ENCODE measurements at regions not wholly inside any gene's neighbourhood (a gene's known extent, or its start where the extent isn't known, plus 50 kb on each side); places are given as distances from the start of the nearest gene placed in this dataset.
A peak's percentile ranks its signal among the peaks of the same experiment; 100 is the strongest.

DNA sequence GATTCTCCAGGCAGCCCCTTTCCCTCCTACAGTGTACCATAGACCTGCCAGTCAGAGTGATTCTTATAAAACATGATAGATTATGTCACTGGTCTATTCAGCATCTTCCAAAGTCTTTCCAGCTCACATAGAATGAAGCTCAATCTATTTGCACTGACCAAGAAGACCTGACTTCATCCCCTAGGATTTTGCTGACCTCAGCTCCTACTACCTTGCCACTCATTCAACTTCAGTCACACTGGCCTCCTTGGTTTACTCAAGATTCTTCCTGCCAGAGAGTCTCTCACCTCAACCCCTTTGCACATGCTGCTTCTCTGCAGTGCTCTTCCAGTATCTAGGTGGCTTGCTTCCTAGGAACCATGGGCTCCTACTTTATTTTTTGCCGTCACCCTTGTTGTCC is 392.9 kb downstream of the PID1 start:
- DNase-seq (ENCODE audit: low read depth in 2 of 2): no peak
- TF ChIP-seq, protein P1, sequence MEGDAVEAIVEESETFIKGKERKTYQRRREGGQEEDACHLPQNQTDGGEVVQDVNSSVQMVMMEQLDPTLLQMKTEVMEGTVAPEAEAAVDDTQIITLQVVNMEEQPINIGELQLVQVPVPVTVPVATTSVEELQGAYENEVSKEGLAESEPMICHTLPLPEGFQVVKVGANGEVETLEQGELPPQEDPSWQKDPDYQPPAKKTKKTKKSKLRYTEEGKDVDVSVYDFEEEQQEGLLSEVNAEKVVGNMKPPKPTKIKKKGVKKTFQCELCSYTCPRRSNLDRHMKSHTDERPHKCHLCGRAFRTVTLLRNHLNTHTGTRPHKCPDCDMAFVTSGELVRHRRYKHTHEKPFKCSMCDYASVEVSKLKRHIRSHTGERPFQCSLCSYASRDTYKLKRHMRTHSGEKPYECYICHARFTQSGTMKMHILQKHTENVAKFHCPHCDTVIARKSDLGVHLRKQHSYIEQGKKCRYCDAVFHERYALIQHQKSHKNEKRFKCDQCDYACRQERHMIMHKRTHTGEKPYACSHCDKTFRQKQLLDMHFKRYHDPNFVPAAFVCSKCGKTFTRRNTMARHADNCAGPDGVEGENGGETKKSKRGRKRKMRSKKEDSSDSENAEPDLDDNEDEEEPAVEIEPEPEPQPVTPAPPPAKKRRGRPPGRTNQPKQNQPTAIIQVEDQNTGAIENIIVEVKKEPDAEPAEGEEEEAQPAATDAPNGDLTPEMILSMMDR (IDR thresholded peaks at IDR 0.05; ENCODE audit: low read depth, low read length): no peak

DNA sequence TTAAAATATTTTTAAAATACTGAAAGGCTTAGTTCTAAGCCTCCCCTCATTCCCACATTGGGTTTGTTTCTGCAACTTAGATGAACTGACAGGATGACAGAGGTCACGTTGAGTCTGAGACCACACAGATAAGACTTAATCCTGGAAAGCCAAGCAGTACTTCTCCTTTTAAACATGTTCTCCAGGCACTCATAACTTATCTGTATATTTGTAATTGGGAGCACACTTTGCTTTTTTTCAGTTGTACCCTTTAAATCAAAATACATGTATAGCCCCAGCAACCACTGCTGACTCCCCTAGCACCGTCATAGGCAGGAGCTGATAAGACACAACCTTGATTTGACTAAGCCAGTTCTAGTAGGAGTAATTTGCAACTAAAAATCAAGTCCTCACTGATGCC is 394.8 kb downstream of the PID1 start:
- no peak for DNase-seq (ENCODE audit: low read depth in 2 of 2)
- TF ChIP-seq, protein P1 (IDR thresholded peaks at IDR 0.05; ENCODE audit: low read depth, low read length): no peak
- H3K4me3 ChIP-seq (replicated peaks in 1 of 2; ENCODE audit: low read depth in 2 of 2, low read length in 2 of 2): no peak overlapping the region

More for the DNA sequence above, 392.9 kb downstream of the PID1 start:
- no peak overlapping the region for H3K4me3 ChIP-seq (replicated peaks in 1 of 2; ENCODE audit: low read depth in 2 of 2, low read length in 2 of 2)

DNA sequence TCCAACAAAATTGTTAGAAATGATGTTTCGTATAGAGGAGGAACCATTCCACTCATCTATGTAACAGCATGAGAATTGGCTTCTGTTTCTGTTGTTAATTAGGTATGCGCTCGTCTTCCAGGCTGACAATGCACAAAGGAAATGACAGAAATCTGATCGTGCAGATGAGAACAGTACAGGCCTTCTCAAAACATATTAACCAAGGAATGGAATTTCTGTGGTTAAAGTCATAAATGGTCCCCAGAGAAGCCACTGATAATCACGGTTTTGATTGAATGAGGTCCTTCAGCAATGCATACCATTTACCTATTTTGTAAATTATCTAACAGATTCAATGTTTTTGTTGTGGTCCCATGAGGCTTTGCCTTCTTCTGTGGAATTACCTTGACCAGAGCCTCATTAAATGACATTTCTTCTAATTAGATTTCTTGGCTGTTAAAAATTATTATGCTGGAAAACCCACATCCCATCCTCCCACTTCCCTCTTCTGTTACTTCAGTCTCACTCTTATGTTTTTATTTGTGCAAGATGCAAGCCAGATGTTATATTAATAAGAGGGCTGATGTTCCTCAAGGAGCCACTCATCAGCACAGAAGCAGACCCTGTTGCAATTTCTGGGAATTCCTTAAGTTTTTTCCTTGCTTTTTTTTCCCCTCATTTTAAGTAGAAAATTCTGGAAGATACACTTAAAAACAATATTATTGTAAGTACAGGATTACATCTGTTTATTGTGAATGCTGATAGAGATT is 395.8 kb downstream of the PID1 start:
- no peak overlapping the region for H3K4me3 ChIP-seq (replicated peaks in 1 of 2; ENCODE audit: low read depth in 2 of 2, low read length in 2 of 2)
- TF ChIP-seq, protein P1 (IDR thresholded peaks at IDR 0.05; ENCODE audit: low read depth, low read length): no peak
- peak; percentile 18 to 55 for DNase-seq (ENCODE audit: low read depth in 2 of 2)

DNA sequence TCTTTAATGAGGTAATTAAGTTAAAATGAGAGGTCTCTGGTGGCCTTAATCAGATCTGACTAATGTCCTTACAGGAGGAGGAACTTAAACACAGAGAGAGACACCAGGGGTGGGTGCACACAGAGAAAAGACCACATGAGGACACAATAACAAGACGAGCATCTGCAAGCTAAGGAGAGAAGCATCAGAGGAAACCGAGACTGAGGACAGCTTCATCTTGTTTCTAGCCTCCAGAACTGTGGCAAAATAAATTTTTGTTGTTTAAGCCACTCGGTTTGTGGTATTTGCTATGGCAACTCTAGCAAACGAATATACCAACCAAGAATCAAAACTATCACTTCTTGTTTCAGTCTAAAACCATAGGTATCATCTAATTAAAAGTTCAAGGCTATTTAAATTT is 400.1 kb downstream of the PID1 start:
- no peak overlapping the region for H3K4me3 ChIP-seq (replicated peaks in 1 of 2; ENCODE audit: low read depth in 2 of 2, low read length in 2 of 2)
- TF ChIP-seq, protein P1 (IDR thresholded peaks at IDR 0.05; ENCODE audit: low read depth, low read length): no peak
- DNase-seq (ENCODE audit: low read depth in 2 of 2): no peak

DNA sequence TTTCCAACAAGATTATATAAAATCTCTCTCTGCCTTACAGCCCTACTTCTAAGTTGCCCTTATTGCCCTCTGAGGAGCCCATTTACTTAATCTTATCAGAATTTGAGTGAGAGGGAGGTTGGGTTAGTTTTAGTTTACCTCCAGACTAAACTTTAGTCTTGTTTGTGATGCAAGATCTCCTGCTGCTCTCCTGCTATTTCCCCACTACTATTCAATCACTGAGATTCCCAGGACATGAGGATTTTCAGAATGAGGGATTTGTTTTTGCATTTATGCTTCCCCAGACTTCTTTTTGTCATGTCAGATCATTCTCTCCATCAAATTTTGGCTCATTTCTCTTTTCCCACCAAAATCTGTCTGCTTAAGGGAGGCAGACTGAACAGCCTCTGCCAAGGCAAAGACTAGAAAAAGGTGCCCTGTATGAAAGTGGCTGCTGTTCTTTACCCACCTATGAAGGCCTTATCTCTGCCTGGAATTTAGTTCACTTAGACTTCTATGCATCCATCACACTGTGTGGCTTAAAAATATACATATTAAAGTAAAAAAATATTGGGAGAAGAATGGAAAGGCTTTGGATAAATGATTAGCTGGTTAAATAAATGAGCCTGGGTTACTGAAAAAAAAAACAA is 401.3 kb downstream of the PID1 start:
- DNase-seq (ENCODE audit: low read depth in 2 of 2): no peak
- H3K4me3 ChIP-seq (replicated peaks in 1 of 2; ENCODE audit: low read depth in 2 of 2, low read length in 2 of 2): no peak overlapping the region
- TF ChIP-seq, protein P1 (IDR thresholded peaks at IDR 0.05; ENCODE audit: low read depth, low read length): no peak

DNA sequence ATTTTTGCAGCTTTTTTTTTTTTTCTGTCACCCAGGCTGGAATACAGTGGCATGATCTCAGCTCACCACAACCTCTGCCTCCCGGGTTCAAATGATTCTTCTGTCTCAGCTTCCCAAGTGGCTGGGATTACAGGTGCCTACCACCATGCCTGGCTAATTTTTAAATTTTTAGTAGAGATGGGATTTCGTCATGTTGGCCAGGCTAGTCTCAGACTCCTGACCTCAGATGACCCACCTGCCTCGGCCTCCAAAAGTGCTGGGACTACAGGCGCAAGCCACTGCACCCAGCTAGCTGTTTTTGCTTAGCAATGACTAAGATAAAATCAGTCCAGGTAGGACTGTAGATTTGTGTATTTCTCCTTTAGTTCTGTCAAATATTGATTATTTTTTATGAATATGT is 403.7 kb downstream of the PID1 start:
- no peak for DNase-seq (ENCODE audit: low read depth in 2 of 2)
- TF ChIP-seq, protein P1 (IDR thresholded peaks at IDR 0.05; ENCODE audit: low read depth, low read length): no peak

More for the DNA sequence above, 403.7 kb downstream of the PID1 start:
- H3K4me3 ChIP-seq (replicated peaks in 1 of 2; ENCODE audit: low read depth in 2 of 2, low read length in 2 of 2): no peak overlapping the region
